ENCODE measurements at regions not wholly inside any gene's neighbourhood (a gene's known extent, or its start where the extent isn't known, plus 50 kb on each side); places are given as distances from the start of the nearest gene placed in this dataset.
"Not testable (repeated sequence)": the region's sequence is repeated elsewhere in the genome, so short reads cannot be mapped to it uniquely, and the experiment has no call there.

DNA sequence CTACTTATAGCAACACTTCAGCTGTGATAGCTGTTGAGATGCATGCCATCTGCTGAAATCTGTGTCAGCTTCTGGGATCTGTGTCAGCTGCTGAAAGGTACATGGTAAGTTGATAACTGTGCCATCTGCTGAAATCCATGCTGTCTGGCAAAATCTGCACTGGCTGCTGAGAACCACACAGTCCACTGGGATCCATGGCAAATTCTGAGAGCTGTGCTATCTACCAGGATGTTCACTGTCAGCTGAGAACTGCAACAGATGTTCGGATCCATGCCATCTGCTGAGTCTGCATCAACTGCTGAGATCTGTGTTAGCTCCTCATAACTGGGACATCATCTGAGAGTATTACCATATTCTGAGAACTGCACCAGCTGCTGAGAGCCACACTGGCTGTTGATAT lies 430.5 kb upstream of the POU3F4 start:
- DNase-seq, result no peak

- no peak for DNase-seq
These were observed 406.1 kb upstream of the POU3F4 start for GRCh38 chrX:83101961-83102360.

DNA sequence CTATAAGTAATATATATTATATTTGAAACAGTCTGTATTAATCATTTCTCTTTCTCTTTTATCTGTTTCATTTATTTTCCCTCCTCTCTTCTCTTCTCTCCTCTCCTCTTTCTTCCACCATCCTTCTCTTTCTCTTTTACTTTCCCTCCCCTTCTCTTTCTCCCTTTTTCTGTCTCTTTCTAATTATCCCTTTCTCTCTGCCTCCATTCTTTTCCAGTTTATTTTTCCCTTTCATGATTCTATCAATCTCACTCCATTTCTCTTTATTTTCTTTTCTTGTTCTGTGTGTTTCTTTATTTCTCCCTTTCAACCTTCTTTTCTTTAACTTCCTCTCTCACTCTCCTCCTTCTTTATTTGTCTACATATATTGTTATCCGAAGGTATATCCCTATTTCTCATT lies 399.8 kb upstream of the POU3F4 start:
- DNase-seq, result no peak

- peak; percentile 0 for DNase-seq
These were observed 362.2 kb upstream of the POU3F4 start for GRCh38 chrX:83145876-83146275.

- no peak for DNase-seq
These were observed 348.0 kb upstream of the POU3F4 start for GRCh38 chrX:83160096-83160495.

DNA sequence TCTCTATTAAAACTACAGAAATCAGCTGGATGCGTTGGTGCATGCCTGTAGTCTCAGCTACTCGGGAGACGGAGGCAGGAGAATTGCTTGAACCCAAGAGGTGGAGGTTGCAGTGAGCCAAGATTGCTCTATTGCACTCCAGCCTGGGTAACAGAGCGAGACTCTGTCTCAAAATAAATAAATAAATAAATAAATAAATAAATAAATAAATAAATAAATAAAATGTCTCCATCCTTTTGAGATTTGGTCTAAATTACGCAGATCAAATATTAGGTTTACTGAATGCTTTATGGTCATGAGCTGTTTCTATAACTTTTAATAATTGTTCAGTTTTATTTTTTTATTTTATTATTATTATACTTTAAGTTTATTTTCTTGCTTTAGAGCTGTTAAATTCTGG lies 344.0 kb upstream of the POU3F4 start:
- DNase-seq, result not testable (repeated sequence)

- DNase-seq, result no peak
These were observed 338.4 kb upstream of the POU3F4 start for GRCh38 chrX:83169683-83170082.

DNA sequence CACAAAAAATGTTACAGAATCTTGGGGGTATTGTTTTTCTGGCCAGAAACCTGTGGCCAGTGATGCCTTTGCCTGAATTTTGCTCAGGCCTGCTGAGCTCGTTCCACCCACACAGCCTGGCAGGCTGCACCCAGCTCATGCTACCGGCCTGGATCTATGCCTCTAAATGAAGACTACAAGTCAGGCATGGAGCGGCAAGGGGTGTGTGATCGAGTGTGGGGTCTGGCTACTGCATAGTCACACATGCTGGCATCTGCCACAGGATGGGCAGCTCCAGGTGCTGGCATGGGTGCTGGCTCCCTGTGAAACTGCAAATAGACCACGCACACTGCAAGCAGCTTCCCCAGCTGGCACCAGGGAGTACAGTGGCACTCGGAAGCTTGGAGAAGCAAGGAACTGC lies 323.1 kb upstream of the POU3F4 start:
- DNase-seq, result no peak

DNA sequence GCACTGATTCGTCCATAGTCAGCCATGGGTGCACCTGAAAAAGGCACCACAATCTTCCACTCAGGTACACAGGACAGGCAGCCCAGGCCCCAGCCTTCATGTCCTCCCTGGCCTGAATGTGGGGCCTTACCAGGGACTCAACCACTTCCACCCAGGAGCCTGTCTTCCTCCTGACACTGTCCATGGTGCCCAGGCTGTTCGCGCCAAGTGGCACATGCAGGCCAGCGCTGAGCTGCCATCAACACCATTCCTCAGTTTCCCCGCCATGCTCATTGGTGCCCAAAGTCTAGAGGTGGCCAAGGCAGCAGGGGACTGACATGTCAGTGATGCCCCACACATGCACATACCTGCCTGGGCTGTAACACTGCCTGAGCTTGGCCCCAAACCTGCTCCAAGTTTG lies 322.2 kb upstream of the POU3F4 start:
- DNase-seq, result no peak

GRCh38 chrX:83186632-83187031 lies 321.5 kb upstream of the POU3F4 start:
- DNase-seq, result no peak
